ENCODE measurements at regions not wholly inside any gene's neighbourhood (a gene's known extent, or its start where the extent isn't known, plus 50 kb on each side); places are given as distances from the start of the nearest gene placed in this dataset.

GRCh38 chr5:102651466-102651865, 103.6 kb upstream of the PAM start:
- no peak for TF ChIP-seq POLR2AphosphoS5 (IDR thresholded peaks at IDR 0.05; ENCODE audit: low read depth)
- no peak for TF ChIP-seq EZH2phosphoT487 (IDR thresholded peaks at IDR 0.05; ENCODE audit: unreplicated experiment)
